ENCODE measurements at regions not wholly inside any gene's neighbourhood (a gene's known extent, or its start where the extent isn't known, plus 50 kb on each side); places are given as distances from the start of the nearest gene placed in this dataset.
"Not testable (repeated sequence)": the region's sequence is repeated elsewhere in the genome, so short reads cannot be mapped to it uniquely, and the experiment has no call there.

DNA sequence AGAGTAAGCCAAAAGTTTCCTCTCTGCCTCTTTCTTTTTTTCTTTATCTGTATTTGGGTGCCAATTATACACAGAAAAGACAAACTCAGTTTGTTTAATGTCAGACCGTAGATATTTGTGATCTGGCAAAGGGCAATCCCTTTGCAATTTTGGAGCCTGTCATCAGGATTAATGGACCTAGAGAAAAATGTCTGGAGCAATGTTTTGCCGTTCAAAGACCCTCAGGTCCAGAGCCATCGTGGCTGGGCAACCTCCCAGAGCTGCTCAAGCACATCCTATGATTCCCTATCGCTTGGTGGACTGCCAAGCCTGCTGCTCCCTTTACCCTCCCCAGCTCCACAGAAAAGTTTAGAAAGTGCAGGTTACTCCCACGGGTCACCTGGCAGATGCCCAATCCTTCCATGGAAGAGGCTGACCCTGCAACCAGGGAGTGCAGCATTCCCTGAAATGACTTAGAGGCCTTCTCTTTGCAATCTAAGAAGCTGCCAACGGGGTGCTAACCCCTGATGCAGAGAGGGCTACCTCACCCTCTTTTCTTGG lies 112.5 kb upstream of the NGF start:
- no peak for DNase-seq

- no peak for DNase-seq
These were observed 110.4 kb upstream of the NGF start for GRCh38 chr1:115448282-115449044.

GRCh38 chr1:115447672-115448071 lies 109.6 kb upstream of the NGF start:
- DNase-seq = no peak

- DNase-seq = no peak
These were observed 107.0 kb upstream of the NGF start for GRCh38 chr1:115445090-115445489.

GRCh38 chr1:115440733-115441132 lies 102.7 kb upstream of the NGF start:
- DNase-seq = no peak

DNA sequence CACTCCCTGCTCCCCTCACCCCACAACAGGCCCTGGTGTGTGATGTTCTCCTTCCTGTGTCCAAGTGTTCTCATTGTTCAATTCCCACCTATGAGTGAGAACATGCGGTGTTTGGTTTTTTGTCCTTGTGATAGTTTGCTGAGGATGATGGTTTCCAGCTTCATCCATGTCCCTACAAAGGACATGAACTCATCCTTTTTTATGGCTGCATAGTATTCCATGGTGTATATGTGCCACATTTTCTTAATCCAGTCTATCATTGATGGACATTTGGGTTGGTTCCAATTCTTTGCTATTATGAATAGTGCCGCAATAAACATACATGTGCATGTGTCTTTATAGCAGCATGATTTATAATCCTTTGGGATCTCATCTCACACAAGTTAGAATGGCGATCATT lies 101.5 kb upstream of the NGF start:
- DNase-seq = not testable (repeated sequence)

GRCh38 chr1:115437196-115437595 lies 99.1 kb upstream of the NGF start:
- DNase-seq = peak; percentile 74

DNA sequence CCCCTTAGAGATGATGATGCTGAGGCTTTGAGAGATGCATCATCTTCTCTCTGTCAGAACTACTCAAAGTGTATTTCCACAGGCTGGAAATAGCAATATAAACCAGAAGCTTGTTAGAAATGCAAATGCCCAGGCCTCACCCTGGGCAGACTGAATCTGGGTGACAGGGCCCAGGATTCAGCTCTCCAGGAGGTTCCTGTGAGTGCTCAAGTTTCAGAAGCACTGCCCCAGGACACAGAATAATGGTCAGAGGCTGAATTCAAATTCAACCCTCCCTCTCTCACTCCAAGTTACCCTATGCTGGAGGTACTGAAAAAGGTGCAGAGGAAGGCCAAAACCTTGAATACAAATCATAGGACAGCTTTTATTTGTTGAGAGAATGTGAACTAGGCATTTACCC lies 98.5 kb upstream of the NGF start:
- DNase-seq = no peak

DNA sequence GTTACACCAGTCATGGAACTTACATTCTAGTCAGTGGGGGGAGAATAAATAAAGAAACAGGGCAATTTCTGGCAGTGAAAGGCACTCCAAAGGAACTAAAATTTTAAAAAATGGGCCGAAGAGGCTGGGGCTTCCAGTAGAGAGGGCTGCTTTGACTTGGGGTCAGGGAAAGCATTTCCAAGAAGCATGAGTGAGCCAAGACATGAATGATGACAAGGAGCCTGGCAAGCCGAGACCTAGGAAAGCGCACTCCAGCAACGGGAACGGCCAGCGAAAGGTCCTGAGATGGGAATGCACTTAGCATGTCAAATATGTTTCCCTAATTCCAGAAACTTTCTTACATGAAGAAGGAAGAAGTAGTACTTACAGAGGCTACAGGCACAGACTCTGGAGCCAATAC lies 95.4 kb upstream of the NGF start:
- no peak for DNase-seq

DNA sequence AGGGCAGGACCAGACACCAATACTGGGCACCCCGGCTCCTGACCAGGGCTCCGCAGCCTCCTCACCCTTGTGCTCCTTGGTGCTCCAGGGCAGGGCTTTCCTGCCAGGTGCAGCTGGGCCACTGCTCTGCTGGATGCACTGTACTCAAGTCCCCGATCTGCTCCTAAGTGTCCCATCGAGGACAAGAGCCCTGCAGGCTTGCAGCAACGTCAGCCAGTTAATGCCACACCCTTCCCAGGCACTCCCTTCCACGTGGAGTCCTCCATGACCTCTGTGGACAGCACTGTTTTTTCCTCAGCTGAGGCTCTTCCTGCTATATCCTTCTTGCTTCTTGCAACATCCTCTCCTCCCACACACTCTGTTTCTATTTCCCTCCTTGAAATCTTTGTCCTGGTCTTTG lies 94.0 kb upstream of the NGF start:
- no peak for DNase-seq

- no peak for DNase-seq
These were observed 92.6 kb upstream of the NGF start for GRCh38 chr1:115430441-115431158.

DNA sequence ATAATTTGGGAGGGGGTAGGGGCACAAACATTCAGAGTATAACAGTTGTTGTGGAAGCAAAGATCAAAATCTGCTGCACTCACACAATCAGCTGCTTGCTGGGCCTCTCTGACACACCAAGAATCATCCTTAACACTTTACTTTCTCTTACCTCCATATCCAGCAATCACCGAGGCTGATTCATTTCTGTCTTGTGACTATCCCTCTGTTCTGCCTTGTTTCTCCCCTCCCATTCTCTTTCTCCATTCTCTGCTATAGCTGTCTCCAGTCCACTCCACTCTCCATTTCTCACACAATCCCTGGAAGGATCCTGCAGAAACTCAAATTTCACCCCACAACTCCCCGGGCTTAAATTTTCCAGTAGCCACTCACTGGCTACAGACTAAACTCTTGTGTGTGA lies 91.8 kb upstream of the NGF start:
- no peak for DNase-seq

- DNase-seq = no peak
These were observed 91.2 kb upstream of the NGF start for GRCh38 chr1:115429241-115429640.

- no peak for DNase-seq
These were observed 90.6 kb upstream of the NGF start for GRCh38 chr1:115428676-115429075.

DNA sequence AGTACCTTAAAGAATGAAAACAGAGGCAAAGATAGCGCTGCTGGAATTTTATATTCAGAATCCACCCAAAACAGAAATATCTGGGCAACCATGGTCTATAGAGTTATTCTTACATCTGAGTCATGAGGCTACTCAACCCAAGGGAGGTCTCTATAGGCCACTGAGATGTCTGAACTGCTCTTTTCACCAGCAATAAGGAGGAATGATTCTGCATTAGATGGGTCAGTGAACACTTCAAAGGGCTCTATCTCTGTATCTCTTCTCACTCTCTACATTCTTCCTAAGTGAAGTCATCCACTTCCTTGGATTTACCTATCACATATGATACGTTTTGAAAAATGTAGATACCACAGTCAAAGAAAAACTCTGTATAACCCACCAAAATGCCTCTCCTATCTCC lies 90.2 kb upstream of the NGF start:
- DNase-seq = no peak

DNA sequence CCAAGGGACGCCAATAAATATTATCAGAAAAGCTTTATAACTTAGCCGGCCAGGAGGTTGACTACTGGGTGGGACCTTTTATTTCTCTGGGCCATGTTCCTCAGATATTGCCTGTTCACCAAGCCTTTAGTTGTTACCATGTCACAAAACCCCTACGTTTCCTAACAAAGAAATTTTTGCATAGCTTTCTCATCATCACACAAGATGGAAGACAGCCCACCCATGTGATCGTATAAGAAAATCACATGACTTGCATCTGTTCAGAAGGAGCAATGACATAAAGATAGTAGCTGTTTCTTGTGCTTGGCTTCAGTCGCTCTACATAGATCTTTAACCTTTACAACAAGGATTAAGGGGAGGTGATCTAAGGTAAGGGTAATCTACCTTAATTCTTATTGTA lies 88.9 kb upstream of the NGF start:
- DNase-seq = no peak

- no peak for DNase-seq
These were observed 88.3 kb upstream of the NGF start for GRCh38 chr1:115426231-115426771.

GRCh38 chr1:115425442-115425841 lies 87.4 kb upstream of the NGF start:
- DNase-seq = no peak

GRCh38 chr1:115423776-115424175 lies 85.7 kb upstream of the NGF start:
- DNase-seq = no peak

GRCh38 chr1:115419571-115419970 lies 81.5 kb upstream of the NGF start:
- no peak for DNase-seq

- DNase-seq = no peak
These were observed 75.6 kb upstream of the NGF start for GRCh38 chr1:115413621-115414020.

GRCh38 chr1:115413208-115413607 lies 75.2 kb upstream of the NGF start:
- DNase-seq = no peak

DNA sequence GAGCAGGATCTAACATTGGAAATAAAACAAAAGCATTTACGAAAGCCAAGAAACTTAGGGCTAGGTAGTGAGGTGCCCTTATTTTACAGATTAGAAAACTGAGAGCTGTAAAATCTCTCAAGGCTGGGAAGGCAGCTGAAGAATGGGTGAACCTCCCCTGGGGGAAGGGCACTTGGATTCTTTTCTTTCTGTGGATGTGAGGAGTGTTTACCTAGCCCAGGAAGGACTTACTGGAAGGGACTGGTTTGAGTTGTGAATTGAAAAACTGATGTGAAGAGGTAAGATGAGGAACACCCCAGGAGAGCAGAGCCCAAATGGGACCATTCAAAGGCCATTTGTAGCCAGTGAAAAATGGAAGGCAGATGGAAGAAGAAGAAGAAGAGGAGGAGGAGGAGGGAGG lies 74.7 kb upstream of the NGF start:
- DNase-seq = no peak

DNA sequence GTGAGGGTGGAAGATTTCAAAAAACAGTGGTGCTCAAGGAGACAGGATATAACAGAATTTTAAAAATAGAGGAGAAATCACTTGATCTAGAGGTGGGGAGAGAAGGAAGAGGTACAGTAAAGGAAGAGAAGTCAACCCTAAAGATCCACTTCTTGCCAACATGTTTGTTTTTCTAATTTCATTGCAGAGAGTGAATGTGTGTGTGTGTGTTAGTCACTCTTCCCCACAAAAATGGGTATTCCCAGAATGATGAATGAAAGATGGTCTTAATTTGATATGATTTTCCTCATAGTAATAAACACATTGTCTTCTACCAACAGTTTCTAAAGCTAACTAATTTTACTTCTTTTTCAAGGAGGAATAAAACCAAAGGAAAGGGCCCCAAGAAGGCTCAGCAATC lies 74.2 kb upstream of the NGF start:
- DNase-seq = no peak

Data from NCI-H1092 treated with DMSO at 0.1 percent for 48 hours (cell line).